OCI-LY3 (cell line): ENCODE measurements at regions not wholly inside any gene's neighbourhood (a gene's known extent, or its start where the extent isn't known, plus 50 kb on each side); places are given as distances from the start of the nearest gene placed in this dataset.

ENCODE experiments used
- H2AFZ ChIP-seq: fragments of 200-600, 300-600 bp; shearing (Covaris generic); 2 replicates; pipeline ENCODE4 v1.6.0; 2014; ENCODE audit warnings: antibody characterized with exemption, low read depth, low read length
- H3K27ac ChIP-seq: fragments of 200-600, 300-600 bp; sonication (generic); 2 replicates; pipeline ENCODE4 v1.5.1; 2014; ENCODE audit warnings: mild to moderate bottlenecking, low read length, moderate library complexity, mixed read lengths
- H3K27me3 ChIP-seq: fragments of 200-600, 300-600 bp; sonication (generic); 2 replicates; pipeline ENCODE4 v1.6.1; 2014; ENCODE audit warnings: low read depth, low read length, mixed read lengths
- H3K36me3 ChIP-seq: fragments of 200-600, 300-600 bp; sonication (generic); replicated peaks from 2 replicates; pipeline ENCODE3; 2014; ENCODE audit warnings: low read depth, low read length, mixed read lengths
- H3K4me1 ChIP-seq: fragments of 300-600, 200-600 bp; sonication (generic); 2 replicates; pipeline ENCODE4 v1.6.1; 2014; ENCODE audit warnings: low read length, mixed read lengths
- H3K4me2 ChIP-seq: fragments of 200-600, 300-600 bp; sonication (generic); 2 replicates; pipeline ENCODE4 v1.6.1; 2014; ENCODE audit warnings: low read length, mixed read lengths
- H3K4me3 ChIP-seq: fragments of 300-600, 200-600 bp; sonication (generic); 2 replicates; pipeline ENCODE4 v1.5.1; 2014; ENCODE audit warnings: antibody characterized with exemption, mild to moderate bottlenecking, low read length, moderate library complexity
- H3K79me2 ChIP-seq: fragments of 300-600, 200-600 bp; shearing (Covaris generic); 2 replicates; pipeline ENCODE4 v1.6.1; 2014; ENCODE audit warnings: mild to moderate bottlenecking, low read length, mixed read lengths
- H3K9ac ChIP-seq: fragments of 300-600, 200-600 bp; shearing (Covaris generic); 2 replicates; pipeline ENCODE4 v1.6.0; 2014; ENCODE audit warnings: mild to moderate bottlenecking, low read length, moderate library complexity
- H3K9me3 ChIP-seq: fragments of 200-600, 300-600 bp; shearing (Covaris generic); 2 replicates; pipeline ENCODE4 v1.6.1; 2014; ENCODE audit warnings: low read length, mixed read lengths; ENCODE audit not compliant: insufficient read depth
- H4K20me1 ChIP-seq: fragments of 200-600, 300-600 bp; sonication (generic); 2 replicates; pipeline ENCODE4 v1.6.1; 2016; ENCODE audit warnings: low read length, mixed read lengths; ENCODE audit not compliant: insufficient read depth
- EZH2phosphoT487 ChIP-seq: fragments of 200-600 bp; shearing (Covaris generic); IDR thresholded peaks from 2 replicates; pipeline ENCODE4 v1.6.1; 2018; ENCODE audit warnings: antibody characterized with exemption, mixed run types, low read depth
- TF ChIP-seq, protein P1 (sequence below): fragments of 200-600, 300-600 bp; sonication (generic); IDR thresholded peaks from 2 replicates; pipeline ENCODE4 v1.5.1; 2014; ENCODE audit warnings: antibody characterized with exemption, low read length, low read depth

DNA sequence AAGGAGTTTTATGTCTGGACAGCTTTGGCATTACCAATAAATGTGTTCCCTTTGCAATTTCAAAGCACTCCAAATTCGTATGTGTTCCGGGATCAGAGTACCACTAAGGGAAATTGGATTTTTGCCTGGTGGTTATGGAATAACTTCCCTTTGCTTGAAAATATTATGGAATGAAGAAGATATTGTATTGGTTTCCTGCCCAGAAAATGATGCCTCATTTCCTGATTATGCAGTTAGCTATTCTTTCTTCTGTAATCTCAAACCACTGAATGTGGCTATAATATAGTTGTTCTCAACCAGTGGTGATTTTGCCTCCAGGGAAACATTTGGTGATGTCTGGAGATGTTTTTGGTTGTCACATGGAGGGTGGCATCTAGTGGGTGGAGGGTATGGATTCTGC is 142.9 kb downstream of the PCDH7 start:
- TF ChIP-seq, protein P1, sequence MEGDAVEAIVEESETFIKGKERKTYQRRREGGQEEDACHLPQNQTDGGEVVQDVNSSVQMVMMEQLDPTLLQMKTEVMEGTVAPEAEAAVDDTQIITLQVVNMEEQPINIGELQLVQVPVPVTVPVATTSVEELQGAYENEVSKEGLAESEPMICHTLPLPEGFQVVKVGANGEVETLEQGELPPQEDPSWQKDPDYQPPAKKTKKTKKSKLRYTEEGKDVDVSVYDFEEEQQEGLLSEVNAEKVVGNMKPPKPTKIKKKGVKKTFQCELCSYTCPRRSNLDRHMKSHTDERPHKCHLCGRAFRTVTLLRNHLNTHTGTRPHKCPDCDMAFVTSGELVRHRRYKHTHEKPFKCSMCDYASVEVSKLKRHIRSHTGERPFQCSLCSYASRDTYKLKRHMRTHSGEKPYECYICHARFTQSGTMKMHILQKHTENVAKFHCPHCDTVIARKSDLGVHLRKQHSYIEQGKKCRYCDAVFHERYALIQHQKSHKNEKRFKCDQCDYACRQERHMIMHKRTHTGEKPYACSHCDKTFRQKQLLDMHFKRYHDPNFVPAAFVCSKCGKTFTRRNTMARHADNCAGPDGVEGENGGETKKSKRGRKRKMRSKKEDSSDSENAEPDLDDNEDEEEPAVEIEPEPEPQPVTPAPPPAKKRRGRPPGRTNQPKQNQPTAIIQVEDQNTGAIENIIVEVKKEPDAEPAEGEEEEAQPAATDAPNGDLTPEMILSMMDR, result no peak
- TF ChIP-seq EZH2phosphoT487, result no peak
- Histone ChIP-seq H3K79me2 (no peaks in the 10 kb centered on the region), H2AFZ (no peak overlapping the region), H3K27ac (no peak overlapping the region), H3K4me2 (no peak overlapping the region), H3K9ac (no peak overlapping the region), H3K4me1 (peaks cover 9% of the 10 kb centered on the region), H4K20me1 (no peaks in the 10 kb centered on the region), H3K4me3 (no peak overlapping the region), H3K36me3 (no peaks in the 10 kb centered on the region), H3K27me3 (no peaks in the 10 kb centered on the region), H3K9me3 (no peaks in the 10 kb centered on the region)

DNA sequence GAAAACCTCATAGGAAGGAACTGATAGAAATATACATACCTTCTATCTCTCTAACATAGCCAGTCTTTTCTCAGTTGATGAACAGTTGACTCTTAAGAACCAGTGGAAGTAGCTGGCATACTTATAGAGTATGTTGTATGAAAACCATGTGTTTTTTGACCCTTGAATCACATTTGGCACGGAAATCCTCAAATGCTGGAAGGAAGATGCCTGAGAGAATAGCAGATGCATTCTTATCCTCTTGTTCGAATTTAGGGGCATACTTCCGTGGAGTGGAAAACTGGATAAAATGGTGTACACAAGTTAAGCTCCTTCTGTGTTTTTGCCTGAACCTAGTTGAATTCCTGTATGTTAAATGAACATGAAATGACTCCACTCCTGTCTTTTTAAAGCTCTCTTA is 145.5 kb downstream of the PCDH7 start:
- Histone ChIP-seq H3K4me3 (no peak overlapping the region), H3K4me2 (no peak overlapping the region), H3K9ac (no peak overlapping the region), H2AFZ (no peak overlapping the region), H3K9me3 (no peaks in the 10 kb centered on the region), H3K79me2 (no peaks in the 10 kb centered on the region), H3K36me3 (no peaks in the 10 kb centered on the region), H4K20me1 (no peaks in the 10 kb centered on the region), H3K27me3 (no peaks in the 10 kb centered on the region), H3K27ac (no peak overlapping the region), H3K4me1 (peaks cover 9% of the 10 kb centered on the region)
- no peak for TF ChIP-seq EZH2phosphoT487
- TF ChIP-seq, protein P1, result no peak

DNA sequence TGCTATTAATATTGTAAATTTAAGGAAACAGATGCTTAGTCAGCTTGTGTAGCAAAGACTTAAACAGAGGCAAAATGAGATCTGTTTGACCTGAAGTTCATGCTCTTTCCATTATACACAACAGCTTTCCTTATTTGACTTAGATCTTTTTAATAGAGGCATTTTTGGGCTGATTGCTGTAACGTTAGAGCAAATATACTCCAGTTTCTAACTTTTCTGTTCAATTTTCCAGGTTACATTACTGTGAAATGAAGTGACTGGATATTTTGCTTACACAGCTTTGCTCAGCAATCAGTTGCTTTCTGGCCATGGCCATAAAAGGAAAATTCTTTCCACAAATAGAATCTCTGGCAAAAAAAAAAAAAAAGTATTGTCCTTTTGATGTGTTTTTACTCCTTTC is 146.2 kb downstream of the PCDH7 start:
- H3K27me3 ChIP-seq, result no peaks in the 10 kb centered on the region
- H3K27ac ChIP-seq, result no peak overlapping the region
- H3K4me3 ChIP-seq, result no peak overlapping the region
- H3K9me3 ChIP-seq, result no peaks in the 10 kb centered on the region
- H2AFZ ChIP-seq, result no peak overlapping the region
- no peak overlapping the region for H3K9ac ChIP-seq
- H4K20me1 ChIP-seq, result no peaks in the 10 kb centered on the region
- H3K4me2 ChIP-seq, result no peak overlapping the region
- H3K79me2 ChIP-seq, result no peaks in the 10 kb centered on the region
- H3K36me3 ChIP-seq, result no peaks in the 10 kb centered on the region
- H3K4me1 ChIP-seq, result peaks cover 9% of the 10 kb centered on the region
- no peak for TF ChIP-seq EZH2phosphoT487
- TF ChIP-seq, protein P1, result no peak

DNA sequence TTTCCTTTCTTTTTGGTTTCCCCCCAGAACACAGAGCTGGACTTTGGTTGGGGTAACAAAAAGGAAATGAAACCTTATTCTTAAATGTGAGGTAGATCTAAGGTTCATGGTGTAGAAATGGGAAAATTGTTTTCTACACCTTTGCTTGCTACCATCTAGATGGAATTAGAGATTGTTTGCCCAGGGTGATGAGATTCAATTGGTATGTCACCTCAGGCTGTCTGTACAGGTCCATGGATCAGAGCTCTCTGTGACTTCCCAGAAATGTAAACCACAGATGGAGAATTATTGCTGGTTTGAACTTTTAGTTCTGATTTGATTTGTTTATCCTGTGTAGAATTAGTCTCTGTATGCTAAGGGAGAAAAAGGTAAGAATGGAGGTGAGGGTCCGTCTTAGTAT is 146.7 kb downstream of the PCDH7 start:
- Histone ChIP-seq H2AFZ (no peak overlapping the region), H3K36me3 (no peaks in the 10 kb centered on the region), H3K27ac (no peak overlapping the region), H3K4me1 (peaks cover 9% of the 10 kb centered on the region), H3K9me3 (no peaks in the 10 kb centered on the region), H3K9ac (no peak overlapping the region), H3K27me3 (no peaks in the 10 kb centered on the region), H3K79me2 (no peaks in the 10 kb centered on the region), H3K4me3 (no peak overlapping the region), H3K4me2 (no peak overlapping the region), H4K20me1 (no peaks in the 10 kb centered on the region)
- TF ChIP-seq EZH2phosphoT487, result no peak
- TF ChIP-seq, protein P1, result no peak
